HepG2 (cell line): ENCODE measurements at regions not wholly inside any gene's neighbourhood (a gene's known extent, or its start where the extent isn't known, plus 50 kb on each side); places are given as distances from the start of the nearest gene placed in this dataset.

ENCODE experiments used
- ATAC-seq: fragments of 200-7000 bp; cut with Tn5 transposase; 3 replicates; pipeline ENCODE4 v1.9.1; 2020; ENCODE audit warnings: mild to moderate bottlenecking, moderate library complexity
- BruUV-seq: library from RNA; stranded (reverse); fragments of 400-500 nt; replicated peaks from 2 replicates; lab custom pipeline; 2021; lab: Mats Ljungman, UMichigan
- CTCF ChIA-PET: fragments of 300-600 bp; formaldehyde crosslinking; extraction: SDS; loops from one replicate; lab custom pipeline; 2021; ENCODE audit warnings: low total read pairs, inconsistent platforms, low intra/inter-chr PET ratio; lab: Yijun Ruan, JAX
- POLR2A ChIA-PET: fragments of 350-600 bp; sonication (Branson Sonifier 250); formaldehyde crosslinking; loops from one replicate; lab custom pipeline; 2020; ENCODE audit warnings: antibody characterized with exemption, inconsistent platforms; lab: Yijun Ruan, JAX
- DNase-seq: peaks from one replicate; pipeline ENCODE4 v3.0.0-alpha.2; 2015; ENCODE audit warnings: low spot score
- FAIRE-seq: peaks from 3 replicates; lab custom pipeline; 2011; peaks lifted over from hg19 to GRCh38; lab: Jason Lieb, UNC
- H2AFZ ChIP-seq: one replicate; pipeline ENCODE4 v1.6.1; 2011; ENCODE audit warnings: low read length, inconsistent platforms
- H3K27ac ChIP-seq: fragments of 300-600 bp; 3 replicates; pipeline ENCODE4 v1.8.0; 2011; ENCODE audit warnings: mixed run types, mild to moderate bottlenecking, mixed read lengths, low read length, inconsistent platforms; ENCODE audit not compliant: insufficient read depth; ENCODE audit errors: extremely low read length
- H3K27me3 ChIP-seq, 2 experiments: fragments of 200-600 bp in 1 of 2; 2 replicates in 1 of 2; 3 replicates in 1 of 2; pipeline versions ENCODE4 v1.6.0 to v1.8.0; 2011; ENCODE audit warnings: low read length in 2 of 2, mild to moderate bottlenecking in 2 of 2, moderate library complexity in 2 of 2, inconsistent platforms in 1 of 2; ENCODE audit not compliant: insufficient read depth in 2 of 2, control insufficient read depth in 1 of 2
- H3K36me3 ChIP-seq, 2 experiments: fragments of 200-600 bp in 1 of 2; replicated peaks in 1 of 2; 2 replicates in 1 of 2; 3 replicates in 1 of 2; pipeline versions ENCODE4 v1.5.1 to v1.8.0; 2011; ENCODE audit warnings: low read length in 2 of 2, inconsistent platforms in 1 of 2; ENCODE audit not compliant: insufficient read depth in 2 of 2, control insufficient read depth in 1 of 2
- H3K4me1 ChIP-seq: 2 replicates; pipeline ENCODE4 v1.5.1; 2012; ENCODE audit warnings: low read length, inconsistent platforms; ENCODE audit not compliant: insufficient read depth
- H3K4me2 ChIP-seq: 2 replicates; pipeline ENCODE4 v1.6.0; 2011; ENCODE audit warnings: low read depth, low read length, inconsistent platforms
- H3K4me3 ChIP-seq, 3 experiments: fragments of 200-600 bp in 1 of 3; sonication (generic), shearing (Covaris generic) in 1 of 3; replicated peaks in 1 of 3; 2 replicates each; pipeline ENCODE4 v1.5.1; 2011 to 2016; ENCODE audit warnings: low read length in 3 of 3, inconsistent platforms in 2 of 3, low read depth in 2 of 3, mild to moderate bottlenecking in 2 of 3, control low read depth in 1 of 3, mixed read lengths in 1 of 3; ENCODE audit not compliant: insufficient read depth in 1 of 3
- H3K79me2 ChIP-seq: one replicate; pipeline ENCODE4 v1.6.1; 2011; ENCODE audit warnings: low read length, inconsistent platforms; ENCODE audit not compliant: insufficient read depth
- H3K9ac ChIP-seq: 2 replicates; pipeline ENCODE4 v1.6.0; 2011; ENCODE audit warnings: mild to moderate bottlenecking, low read depth, low read length, inconsistent platforms; ENCODE audit not compliant: insufficient read depth
- H3K9me3 ChIP-seq: 2 replicates; pipeline ENCODE4 v1.5.1; 2012; ENCODE audit warnings: mild to moderate bottlenecking, low read length
- H4K20me1 ChIP-seq: 2 replicates; pipeline ENCODE4 v1.6.0; 2011; ENCODE audit warnings: inconsistent platforms, mild to moderate bottlenecking, low read length, moderate library complexity; ENCODE audit not compliant: insufficient read depth
- AGO1 ChIP-seq: fragments of 200-400 bp; formaldehyde crosslinking; IDR thresholded peaks from 2 replicates; pipeline ENCODE4 v1.6.1; 2017; ENCODE audit warnings: mild to moderate bottlenecking, low read depth, low read length, moderate library complexity; ENCODE audit not compliant: poor library complexity, severe bottlenecking
- BRCA1 ChIP-seq: sonication (generic); formaldehyde crosslinking; IDR thresholded peaks from 2 replicates; pipeline ENCODE4 v1.4.0; 2020; ENCODE audit warnings: missing genetic modification reagents
- KDM3A ChIP-seq: IDR thresholded peaks from 2 replicates; pipeline ENCODE4 v1.6.1; 2018; ENCODE audit warnings: low read depth, missing compliant biosample characterization
- PAX8 ChIP-seq: sonication (generic); formaldehyde crosslinking; IDR thresholded peaks from 2 replicates; pipeline ENCODE4 v1.8.0; 2022; ENCODE audit warnings: mild to moderate bottlenecking, missing genetic modification reagents, borderline replicate concordance
- SP5 ChIP-seq: IDR thresholded peaks from 2 replicates; pipeline ENCODE4 v1.6.1; 2016; ENCODE audit warnings: low read depth, borderline replicate concordance
- ZBTB2 ChIP-seq: sonication (generic); formaldehyde crosslinking; IDR thresholded peaks from 2 replicates; pipeline ENCODE4 v1.8.0; 2022; ENCODE audit warnings: low read depth, missing genetic modification reagents
- ZBTB46 ChIP-seq: sonication (generic); formaldehyde crosslinking; IDR thresholded peaks from 2 replicates; pipeline ENCODE4 v1.4.0; 2020; ENCODE audit warnings: mild to moderate bottlenecking, missing genetic modification reagents, borderline replicate concordance
- ZNF614 ChIP-seq: IDR thresholded peaks from 2 replicates; pipeline ENCODE4 v1.6.1; 2018; ENCODE audit warnings: missing biosample characterization, missing genetic modification reagents, inconsistent platforms, borderline replicate concordance
- WGBS: methylation state at CpG from one replicate; pipeline ENCODE4 v1.1.6; 2017; ENCODE audit warnings: low lambda C conversion rate; 5-methylcytosine and 5-hydroxymethylcytosine counted together
- in situ Hi-C: cut with HindIII; loops from 2 replicates; pipeline ENCODE4 v1.10.0; 2017; ENCODE audit warnings: low pct_unique_long_range_greater_than_20kb; ENCODE audit not compliant: extremely low pct_ligation_motif_present
- intact Hi-C: fragments of 100-400 bp; cut with micrococcal nuclease; formaldehyde crosslinking; loops from one replicate; pipeline ENCODE4 v1.10.0; 2022; ENCODE audit not compliant: unreplicated experiment

GRCh38 chr20:39277185-39277584 is 315.0 kb downstream of the DHX35 start:
- Histone ChIP-seq H3K27ac (no peak overlapping the region), H4K20me1 (no peaks in the 10 kb centered on the region), H3K4me1 (no peaks in the 10 kb centered on the region), H2AFZ (no peak overlapping the region), H3K9me3 (no peaks in the 10 kb centered on the region), H3K4me2 (no peak overlapping the region), H3K79me2 (no peaks in the 10 kb centered on the region), H3K36me3 (no peaks in the 10 kb centered on the region), H3K9ac (no peak overlapping the region), H3K4me3 (no peak overlapping the region), H3K27me3 (peaks cover 0 to 9% of the 10 kb centered on the region in 2 experiments; a peak in 1 of 5 replicates)
- WGBS: 42% methylated on average over 7 of the region's 7 CpGs
- no TSS peak for BruUV-seq
- TF ChIP-seq BRCA1 (CRISPR knock-in tag) (no peak), SP5 (CRISPR knock-in tag) (no peak), ZNF614 (CRISPR knock-in tag) (no peak), KDM3A (no peak), ZBTB2 (no peak), PAX8 (no peak), AGO1 (no peak), ZBTB46 (CRISPR knock-in tag) (no peak)
- ChIA-PET CTCF (no interaction called here), POLR2A (no interaction called here)
- DNase-seq: no peak
- no peak for FAIRE-seq
- no peak for ATAC-seq
- intact Hi-C loops (no loop called here), in situ Hi-C loops (loop anchor here (10.0 kb wide), 1 partner anchor 1418 kb away; no protein-coding TSS in a partner anchor)
